ENCODE measurements at regions not wholly inside any gene's neighbourhood (a gene's known extent, or its start where the extent isn't known, plus 50 kb on each side); places are given as distances from the start of the nearest gene placed in this dataset.
"Not testable (repeated sequence)": the region's sequence is repeated elsewhere in the genome, so short reads cannot be mapped to it uniquely, and the experiment has no call there.

- no peak for DNase-seq (ENCODE audit: low read depth)
Measured at GRCh38 chr12:65684906-65685305, 139.4 kb upstream of the HMGA2 start.

GRCh38 chr12:65685514-65685913 lies 138.8 kb upstream of the HMGA2 start:
- no peak for DNase-seq (ENCODE audit: low read depth)

GRCh38 chr12:65689508-65689907 lies 134.8 kb upstream of the HMGA2 start:
- no peak for DNase-seq (ENCODE audit: low read depth)

- no peak for DNase-seq (ENCODE audit: low read depth)
Measured at GRCh38 chr12:65690477-65690876, 133.8 kb upstream of the HMGA2 start.

GRCh38 chr12:65694130-65694529 lies 130.2 kb upstream of the HMGA2 start:
- DNase-seq (ENCODE audit: low read depth): no peak

- no peak for DNase-seq (ENCODE audit: low read depth)
Measured at GRCh38 chr12:65695113-65695865, 129.0 kb upstream of the HMGA2 start.

- DNase-seq (ENCODE audit: low read depth): no peak
Measured at GRCh38 chr12:65696227-65696626, 128.1 kb upstream of the HMGA2 start.

- no peak for DNase-seq (ENCODE audit: low read depth)
Measured at GRCh38 chr12:65699251-65699650, 125.0 kb upstream of the HMGA2 start.

GRCh38 chr12:65703176-65703575 lies 121.1 kb upstream of the HMGA2 start:
- no peak for DNase-seq (ENCODE audit: low read depth)

- no peak for DNase-seq (ENCODE audit: low read depth)
Measured at GRCh38 chr12:65705380-65705876, 118.9 kb upstream of the HMGA2 start.

GRCh38 chr12:65707051-65707450 lies 117.2 kb upstream of the HMGA2 start:
- DNase-seq (ENCODE audit: low read depth): no peak

- no peak for DNase-seq (ENCODE audit: low read depth)
Measured at GRCh38 chr12:65712260-65713004, 111.9 kb upstream of the HMGA2 start.

GRCh38 chr12:65715961-65716360 lies 108.3 kb upstream of the HMGA2 start:
- no peak for DNase-seq (ENCODE audit: low read depth)

- no peak for DNase-seq (ENCODE audit: low read depth)
Measured at GRCh38 chr12:65720136-65721130, 103.8 kb upstream of the HMGA2 start.

GRCh38 chr12:65721541-65722190 lies 102.6 kb upstream of the HMGA2 start:
- no peak for DNase-seq (ENCODE audit: low read depth)

GRCh38 chr12:65725376-65725775 lies 98.9 kb upstream of the HMGA2 start:
- no peak for DNase-seq (ENCODE audit: low read depth)

- no peak for DNase-seq (ENCODE audit: low read depth)
Measured at GRCh38 chr12:65728455-65728847, 95.8 kb upstream of the HMGA2 start.

- no peak for DNase-seq (ENCODE audit: low read depth)
Measured at GRCh38 chr12:65728848-65729793, 95.2 kb upstream of the HMGA2 start.

- no peak for DNase-seq (ENCODE audit: low read depth)
Measured at GRCh38 chr12:65731771-65732170, 92.5 kb upstream of the HMGA2 start.

- DNase-seq (ENCODE audit: low read depth): not testable (repeated sequence)
Measured at GRCh38 chr12:65733643-65734042, 90.6 kb upstream of the HMGA2 start.

Measured in stimulated activated CD4-positive, alpha-beta T cell treated with anti-CD3 and anti-CD28 coated beads, Interleukin-2, amount 100 ng/mL, for 4 hours (primary cell).